ENCODE measurements at regions not wholly inside any gene's neighbourhood (a gene's known extent, or its start where the extent isn't known, plus 50 kb on each side); places are given as distances from the start of the nearest gene placed in this dataset.

DNA sequence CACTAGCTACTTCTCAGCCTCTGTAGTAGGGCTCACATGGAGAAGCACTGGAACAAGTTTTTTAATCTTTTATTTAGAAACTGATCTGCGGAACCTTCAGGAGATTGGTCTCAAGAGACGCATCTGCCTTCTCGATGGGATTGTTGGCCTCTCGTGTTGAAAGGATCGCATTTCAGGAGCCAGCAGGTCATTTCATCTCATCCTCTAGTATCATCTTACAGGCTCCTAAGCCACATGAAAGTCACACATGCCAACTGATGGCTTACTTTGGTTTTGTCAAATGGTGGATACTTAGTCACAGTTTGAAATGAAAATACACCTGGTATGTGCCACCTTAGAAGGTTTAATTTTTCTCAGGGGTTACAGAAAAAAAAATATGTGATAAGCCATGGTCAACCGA, 1703.6 kb downstream of the EFNB2 start:
- H3K9me2 ChIP-seq (replicated peaks; ENCODE audit: low read length), result no peaks in the 10 kb centered on the region
- H2AFZ ChIP-seq (ENCODE audit: low read length), result no peak overlapping the region
- H3K79me2 ChIP-seq (ENCODE audit: low read length), result no peaks in the 10 kb centered on the region
- H3K27ac ChIP-seq (ENCODE audit: low read length), result no peak overlapping the region
- no TSS peak for BruUV-seq (replicated peaks)
- H3K9ac ChIP-seq (ENCODE audit: low read length), result no peak overlapping the region
- CTCF ChIA-PET, result no interaction called here
- POLR2A ChIA-PET (ENCODE audit: unreplicated experiment), result no interaction called here
- H4K20me1 ChIP-seq (ENCODE audit: low read length), result no peaks in the 10 kb centered on the region
- ATAC-seq (no peak), DNase-seq (no peak)
- no peak overlapping the region for H3K4me2 ChIP-seq (ENCODE audit: low read length)
- H3K36me3 ChIP-seq (ENCODE audit: low read depth, low read length), result no peaks in the 10 kb centered on the region
- no peak overlapping the region for H3K4me3 ChIP-seq (ENCODE audit: low read length)
- H3K27me3 ChIP-seq (ENCODE audit: low read length), result no peaks in the 10 kb centered on the region
- TF ChIP-seq EZH2phosphoT487 (IDR thresholded peaks at IDR 0.05; ENCODE audit: borderline replicate concordance, low read length) (no peak), EZH2 (IDR thresholded peaks at IDR 0.05; ENCODE audit: low read length, unreplicated experiment) (no peak)
- TF ChIP-seq, protein P1, sequence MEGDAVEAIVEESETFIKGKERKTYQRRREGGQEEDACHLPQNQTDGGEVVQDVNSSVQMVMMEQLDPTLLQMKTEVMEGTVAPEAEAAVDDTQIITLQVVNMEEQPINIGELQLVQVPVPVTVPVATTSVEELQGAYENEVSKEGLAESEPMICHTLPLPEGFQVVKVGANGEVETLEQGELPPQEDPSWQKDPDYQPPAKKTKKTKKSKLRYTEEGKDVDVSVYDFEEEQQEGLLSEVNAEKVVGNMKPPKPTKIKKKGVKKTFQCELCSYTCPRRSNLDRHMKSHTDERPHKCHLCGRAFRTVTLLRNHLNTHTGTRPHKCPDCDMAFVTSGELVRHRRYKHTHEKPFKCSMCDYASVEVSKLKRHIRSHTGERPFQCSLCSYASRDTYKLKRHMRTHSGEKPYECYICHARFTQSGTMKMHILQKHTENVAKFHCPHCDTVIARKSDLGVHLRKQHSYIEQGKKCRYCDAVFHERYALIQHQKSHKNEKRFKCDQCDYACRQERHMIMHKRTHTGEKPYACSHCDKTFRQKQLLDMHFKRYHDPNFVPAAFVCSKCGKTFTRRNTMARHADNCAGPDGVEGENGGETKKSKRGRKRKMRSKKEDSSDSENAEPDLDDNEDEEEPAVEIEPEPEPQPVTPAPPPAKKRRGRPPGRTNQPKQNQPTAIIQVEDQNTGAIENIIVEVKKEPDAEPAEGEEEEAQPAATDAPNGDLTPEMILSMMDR (conservative IDR thresholded peaks at IDR 0.05; ENCODE audit: low read depth, low read length), result no peak
- intact Hi-C loops (cut with micrococcal nuclease), result no loop called here
- no peaks in the 10 kb centered on the region for H3F3A ChIP-seq (ENCODE audit: low read length, unreplicated experiment)
- H3K4me1 ChIP-seq (ENCODE audit: insufficient read depth, low read length), result no peaks in the 10 kb centered on the region
- no peaks in the 10 kb centered on the region for H3K9me3 ChIP-seq (ENCODE audit: low read length)

DNA sequence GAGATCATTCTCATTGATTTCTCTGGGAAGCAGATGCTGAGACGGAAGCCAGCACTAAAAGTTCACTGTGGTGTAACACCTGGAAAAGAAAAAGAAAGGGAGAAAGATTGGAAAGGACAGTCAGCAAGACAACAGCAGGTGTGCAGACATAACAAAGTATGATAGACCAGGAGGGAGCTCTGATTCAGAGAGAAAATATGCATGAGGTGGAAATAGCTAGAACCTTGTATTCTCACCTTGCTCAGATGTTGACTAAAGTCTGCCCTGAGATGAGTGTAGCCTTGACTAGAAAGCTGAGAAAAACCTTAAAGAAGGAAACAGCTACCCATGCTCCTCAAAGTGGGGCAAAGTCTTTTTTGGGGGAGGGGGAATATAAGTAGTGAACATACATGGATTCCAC, 1711.8 kb downstream of the EFNB2 start:
- ChIA-PET CTCF (no interaction called here), POLR2A (ENCODE audit: unreplicated experiment) (no interaction called here)
- Histone ChIP-seq H3K36me3 (ENCODE audit: low read depth, low read length) (no peaks in the 10 kb centered on the region), H3K9ac (ENCODE audit: low read length) (no peak overlapping the region), H4K20me1 (ENCODE audit: low read length) (no peaks in the 10 kb centered on the region), H3K9me3 (ENCODE audit: low read length) (no peaks in the 10 kb centered on the region), H3K4me2 (ENCODE audit: low read length) (no peak overlapping the region), H3K27ac (ENCODE audit: low read length) (no peak overlapping the region), H3K9me2 (replicated peaks; ENCODE audit: low read length) (no peaks in the 10 kb centered on the region), H3K4me3 (ENCODE audit: low read length) (no peak overlapping the region), H2AFZ (ENCODE audit: low read length) (no peak overlapping the region), H3K4me1 (ENCODE audit: insufficient read depth, low read length) (no peaks in the 10 kb centered on the region), H3F3A (ENCODE audit: low read length, unreplicated experiment) (no peaks in the 10 kb centered on the region), H3K79me2 (ENCODE audit: low read length) (no peaks in the 10 kb centered on the region), H3K27me3 (ENCODE audit: low read length) (no peaks in the 10 kb centered on the region)
- TF ChIP-seq, protein P1 (conservative IDR thresholded peaks at IDR 0.05; ENCODE audit: low read depth, low read length), result no peak
- TF ChIP-seq EZH2phosphoT487 (IDR thresholded peaks at IDR 0.05; ENCODE audit: borderline replicate concordance, low read length), result no peak
- TF ChIP-seq EZH2 (IDR thresholded peaks at IDR 0.05; ENCODE audit: low read length, unreplicated experiment), result no peak
- DNase-seq (peak; percentile 12), ATAC-seq (peak; percentile 15; the same call in 1 of the 2 replicates)
- intact Hi-C loops (cut with micrococcal nuclease), result no loop called here
- BruUV-seq (replicated peaks), result no TSS peak

DNA sequence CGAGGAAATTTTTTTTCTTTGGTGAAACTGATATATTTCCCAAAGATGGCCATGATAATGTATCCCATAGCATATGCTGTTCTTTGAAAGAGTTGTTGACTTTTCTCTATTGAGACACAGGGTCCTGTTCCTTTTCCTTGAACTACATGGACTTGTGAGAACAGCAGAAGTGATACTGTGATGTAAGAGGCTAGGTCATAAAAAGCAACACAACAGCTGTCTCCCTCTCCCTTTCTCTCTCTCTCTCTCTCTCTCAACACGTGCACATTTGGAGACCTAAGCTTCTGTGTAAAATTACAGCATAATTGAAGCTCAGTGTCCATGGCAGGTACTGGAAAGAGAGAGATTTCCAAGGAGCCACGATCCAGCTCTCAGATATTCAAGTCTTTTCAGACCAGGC, 1712.4 kb downstream of the EFNB2 start:
- Histone ChIP-seq H3K4me3 (ENCODE audit: low read length) (no peak overlapping the region), H3F3A (ENCODE audit: low read length, unreplicated experiment) (no peaks in the 10 kb centered on the region), H3K9me2 (replicated peaks; ENCODE audit: low read length) (no peaks in the 10 kb centered on the region), H3K27ac (ENCODE audit: low read length) (no peak overlapping the region), H3K9me3 (ENCODE audit: low read length) (no peaks in the 10 kb centered on the region), H3K4me1 (ENCODE audit: insufficient read depth, low read length) (no peaks in the 10 kb centered on the region), H2AFZ (ENCODE audit: low read length) (no peak overlapping the region), H3K9ac (ENCODE audit: low read length) (no peak overlapping the region), H4K20me1 (ENCODE audit: low read length) (no peaks in the 10 kb centered on the region), H3K4me2 (ENCODE audit: low read length) (no peak overlapping the region), H3K79me2 (ENCODE audit: low read length) (no peaks in the 10 kb centered on the region), H3K36me3 (ENCODE audit: low read depth, low read length) (no peaks in the 10 kb centered on the region), H3K27me3 (ENCODE audit: low read length) (no peaks in the 10 kb centered on the region)
- intact Hi-C loops (cut with micrococcal nuclease), result no loop called here
- TF ChIP-seq EZH2phosphoT487 (IDR thresholded peaks at IDR 0.05; ENCODE audit: borderline replicate concordance, low read length) (no peak), EZH2 (IDR thresholded peaks at IDR 0.05; ENCODE audit: low read length, unreplicated experiment) (no peak)
- TF ChIP-seq, protein P1 (conservative IDR thresholded peaks at IDR 0.05; ENCODE audit: low read depth, low read length), result no peak
- CTCF ChIA-PET, result no interaction called here
- ATAC-seq, result no peak
- no peak for DNase-seq
- BruUV-seq (replicated peaks), result no TSS peak
- POLR2A ChIA-PET (ENCODE audit: unreplicated experiment), result no interaction called here
